22Rv1 (cell line): ENCODE measurements at regions not wholly inside any gene's neighbourhood (a gene's known extent, or its start where the extent isn't known, plus 50 kb on each side); places are given as distances from the start of the nearest gene placed in this dataset.

Experiments used
- ZFX ChIP-seq: fragments of 450-650 bp; IDR thresholded peaks from 2 replicates; pipeline ENCODE4 v1.6.1; 2017; ENCODE audit warnings: antibody characterized with exemption, borderline replicate concordance
- TF ChIP-seq, protein P1 (sequence below): fragments of 450-650 bp; IDR thresholded peaks from 2 replicates; pipeline ENCODE4 v1.5.1; 2017; ENCODE audit warnings: mild to moderate bottlenecking

GRCh38 chr1:2868571-2869195 is 67.2 kb upstream of the TTC34 start:
- TF ChIP-seq, protein P1, sequence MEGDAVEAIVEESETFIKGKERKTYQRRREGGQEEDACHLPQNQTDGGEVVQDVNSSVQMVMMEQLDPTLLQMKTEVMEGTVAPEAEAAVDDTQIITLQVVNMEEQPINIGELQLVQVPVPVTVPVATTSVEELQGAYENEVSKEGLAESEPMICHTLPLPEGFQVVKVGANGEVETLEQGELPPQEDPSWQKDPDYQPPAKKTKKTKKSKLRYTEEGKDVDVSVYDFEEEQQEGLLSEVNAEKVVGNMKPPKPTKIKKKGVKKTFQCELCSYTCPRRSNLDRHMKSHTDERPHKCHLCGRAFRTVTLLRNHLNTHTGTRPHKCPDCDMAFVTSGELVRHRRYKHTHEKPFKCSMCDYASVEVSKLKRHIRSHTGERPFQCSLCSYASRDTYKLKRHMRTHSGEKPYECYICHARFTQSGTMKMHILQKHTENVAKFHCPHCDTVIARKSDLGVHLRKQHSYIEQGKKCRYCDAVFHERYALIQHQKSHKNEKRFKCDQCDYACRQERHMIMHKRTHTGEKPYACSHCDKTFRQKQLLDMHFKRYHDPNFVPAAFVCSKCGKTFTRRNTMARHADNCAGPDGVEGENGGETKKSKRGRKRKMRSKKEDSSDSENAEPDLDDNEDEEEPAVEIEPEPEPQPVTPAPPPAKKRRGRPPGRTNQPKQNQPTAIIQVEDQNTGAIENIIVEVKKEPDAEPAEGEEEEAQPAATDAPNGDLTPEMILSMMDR: no peak
- no peak for TF ChIP-seq ZFX
